WI38 (cell line): ENCODE measurements at regions not wholly inside any gene's neighbourhood (a gene's known extent, or its start where the extent isn't known, plus 50 kb on each side); places are given as distances from the start of the nearest gene placed in this dataset.

Experiments used
- H3K4me3 ChIP-seq: 2 replicates; pipeline ENCODE4 v1.5.1; 2011; ENCODE audit warnings: low read depth, mild to moderate bottlenecking, control low read depth, low read length
- CTCF ChIP-seq: IDR thresholded peaks from 2 replicates; pipeline ENCODE4 v1.5.1; 2012; ENCODE audit warnings: low read depth, mild to moderate bottlenecking, control low read depth, low read length

GRCh38 chr9:87831159-87831558, 51.5 kb upstream of the SPATA31E1 start:
- TF ChIP-seq CTCF, result no peak
- no peak overlapping the region for H3K4me3 ChIP-seq
